SU-DHL-6 (cell line): ENCODE measurements at regions not wholly inside any gene's neighbourhood (a gene's known extent, or its start where the extent isn't known, plus 50 kb on each side); places are given as distances from the start of the nearest gene placed in this dataset.

Experiments
- CTCF ChIP-seq: fragments of 200-600 bp; sonication (generic); IDR thresholded peaks from one replicate; pipeline ENCODE4 v1.5.1; 2017; ENCODE audit warnings: antibody characterized with exemption, mild to moderate bottlenecking, low read length, moderate library complexity; ENCODE audit not compliant: insufficient read depth, poor library complexity, severe bottlenecking
- EZH2phosphoT487 ChIP-seq: fragments of 200-600 bp; sonication (generic), shearing (Covaris generic); conservative IDR thresholded peaks from 2 replicates; pipeline ENCODE4 v1.6.1; 2018; ENCODE audit warnings: mild to moderate bottlenecking, antibody characterized with exemption, low read length, moderate library complexity, mixed read lengths

- no peak for TF ChIP-seq EZH2phosphoT487
- TF ChIP-seq CTCF = no peak
These were observed 1642.5 kb upstream of the TMEFF2 start for GRCh38 chr2:193837111-193837738.
